A549 (cell line): ENCODE measurements at regions not wholly inside any gene's neighbourhood (a gene's known extent, or its start where the extent isn't known, plus 50 kb on each side); places are given as distances from the start of the nearest gene placed in this dataset.
A peak's percentile ranks its signal among the peaks of the same experiment; 100 is the strongest.
"Not testable (repeated sequence)": the region's sequence is repeated elsewhere in the genome, so short reads cannot be mapped to it uniquely, and the experiment has no call there.

ENCODE experiments used
- ATAC-seq, 2 experiments: fragments of 200-7000 bp in 1 of 2; fragments of >200 bp in 1 of 2; cut with Nextera tagmentation in 1 of 2; cut with Tn5 transposase in 1 of 2; 3 replicates each; pipeline versions ENCODE4 v1.8.0 to v1.9.1; 2018 to 2020; ENCODE audit warnings: mild to moderate bottlenecking in 1 of 2, moderate library complexity in 1 of 2
- CTCF ChIA-PET: fragments of 300-600 bp; sonication (Branson Sonifier 250); formaldehyde crosslinking; extraction: SDS; loops from one replicate; lab custom pipeline; 2021; ENCODE audit warnings: antibody characterized with exemption, inconsistent platforms; lab: Yijun Ruan, JAX
- POLR2A ChIA-PET: fragments of 350-600 bp; formaldehyde crosslinking; extraction: SDS; loops from one replicate; lab custom pipeline; 2021; ENCODE audit warnings: antibody characterized with exemption, inconsistent platforms; lab: Yijun Ruan, JAX
- DNase-seq, 2 experiments: peaks; one replicate each; pipeline versions ENCODE4 v3.0.0 to v3.0.0-alpha.2; 2011 to 2016; ENCODE audit warnings: low read depth in 1 of 2, low spot score in 1 of 2
- FAIRE-seq: peaks from 2 replicates; lab custom pipeline; 2011; peaks lifted over from hg19 to GRCh38; lab: Jason Lieb, UNC
- H3K27ac ChIP-seq, 2 experiments: fragments of >200 bp; sonication (Bioruptor Twin); formaldehyde crosslinking; 3 replicates each; pipeline ENCODE4 v1.5.1; 2016 to 2017
- H3K4me1 ChIP-seq: fragments of >200 bp; sonication (Bioruptor Twin); formaldehyde crosslinking; 3 replicates; pipeline ENCODE4 v1.6.1; 2016
- H3K4me2 ChIP-seq: fragments of >200 bp; sonication (Bioruptor Twin); formaldehyde crosslinking; 3 replicates; pipeline ENCODE4 v1.6.1; 2016
- H3K4me3 ChIP-seq: fragments of >200 bp; sonication (Bioruptor Twin); formaldehyde crosslinking; 3 replicates; pipeline ENCODE4 v1.5.1; 2016
- H3K9me3 ChIP-seq: fragments of >200 bp; sonication (Bioruptor Twin); formaldehyde crosslinking; 3 replicates; pipeline ENCODE4 v1.6.1; 2016
- CBX8 ChIP-seq: fragments of 200-600 bp; sonication (generic); IDR thresholded peaks from 2 replicates; pipeline ENCODE4 v1.6.1; 2016
- CHD4 ChIP-seq: fragments of 200-600 bp; sonication (generic); IDR thresholded peaks from 2 replicates; pipeline ENCODE4 v1.6.1; 2016; ENCODE audit warnings: antibody characterized with exemption, mild to moderate bottlenecking, borderline replicate concordance
- EHF ChIP-seq: fragments of 250-450 bp; sonication (Bioruptor Pico); IDR thresholded peaks from 2 replicates; pipeline ENCODE4 v1.5.0; 2020; ENCODE audit warnings: mild to moderate bottlenecking
- EP300 ChIP-seq, 2 experiments: fragments of >200 bp; sonication (Bioruptor Twin); formaldehyde crosslinking; IDR thresholded peaks; 2 replicates in 1 of 2; 3 replicates in 1 of 2; pipeline ENCODE4 v1.6.1; 2016 to 2017
- FOSL2 ChIP-seq, 2 experiments: fragments of 450-650 bp in 1 of 2; fragments of >200 bp in 1 of 2; sonication (Bioruptor Twin) in 1 of 2; formaldehyde crosslinking; IDR thresholded peaks; 2 replicates each; pipeline versions ENCODE4 v1.5.0 to v1.6.1; 2016 to 2020; ENCODE audit warnings: mild to moderate bottlenecking in 1 of 2, moderate library complexity in 1 of 2
- JUNB ChIP-seq: fragments of >200 bp; sonication (Bioruptor Twin); formaldehyde crosslinking; IDR thresholded peaks from 2 replicates; pipeline ENCODE4 v1.6.1; 2016
- MAFK ChIP-seq: fragments of 450-650 bp; IDR thresholded peaks from 2 replicates; pipeline ENCODE4 v1.6.1; 2014; ENCODE audit not compliant: partially characterized antibody
- MYC ChIP-seq: IDR thresholded peaks from 2 replicates; pipeline ENCODE4 v1.6.1; 2012; ENCODE audit warnings: mild to moderate bottlenecking, inconsistent platforms, low read length, improper control_type of control experiment, borderline replicate concordance
- NFE2L2 ChIP-seq: fragments of 150-350 bp; conservative IDR thresholded peaks from 2 replicates; pipeline ENCODE4 v1.6.1; 2014; ENCODE audit warnings: low read length
- POLR2AphosphoS2 ChIP-seq: conservative IDR thresholded peaks from 2 replicates; pipeline ENCODE4 v1.6.1; 2012; ENCODE audit warnings: low read length, improper control_type of control experiment, inconsistent platforms
- RNF2 ChIP-seq: fragments of 200-600 bp; sonication (generic); IDR thresholded peaks from 2 replicates; pipeline ENCODE4 v1.6.1; 2016; ENCODE audit warnings: low read depth, mild to moderate bottlenecking, antibody characterized with exemption, moderate library complexity, borderline replicate concordance
- SMC3 ChIP-seq: fragments of >200 bp; sonication (Bioruptor Twin); formaldehyde crosslinking; IDR thresholded peaks from 3 replicates; pipeline ENCODE4 v1.6.1; 2018; ENCODE audit warnings: inconsistent platforms
- ZFP36 ChIP-seq: fragments of 450-650 bp; IDR thresholded peaks from 2 replicates; pipeline ENCODE4 v1.6.1; 2014; ENCODE audit warnings: borderline replicate concordance; ENCODE audit not compliant: partially characterized antibody
- WGBS: methylation state at CpG from one replicate; pipeline ENCODE4 v1.1.6; 2017; ENCODE audit errors: missing lambda C conversion rate; 5-methylcytosine and 5-hydroxymethylcytosine counted together
- TF ChIP-seq, protein P1 (sequence below): fragments of 200-600 bp; sonication (generic); IDR thresholded peaks from 2 replicates; pipeline ENCODE4 v1.6.1; 2016; ENCODE audit warnings: antibody characterized with exemption, mild to moderate bottlenecking, moderate library complexity
- TF ChIP-seq, protein P2 (sequence below): fragments of 450-650 bp; IDR thresholded peaks from 2 replicates; pipeline ENCODE4 v1.6.1; 2014; ENCODE audit warnings: antibody characterized with exemption
- TF ChIP-seq, protein P3 (sequence below): fragments of >200 bp; sonication (Bioruptor Twin); formaldehyde crosslinking; IDR thresholded peaks from 3 replicates; pipeline ENCODE4 v1.6.1; 2016
- TF ChIP-seq, protein P4 (sequence below): IDR thresholded peaks from 2 replicates; pipeline ENCODE4 v1.6.1; 2012

DNA sequence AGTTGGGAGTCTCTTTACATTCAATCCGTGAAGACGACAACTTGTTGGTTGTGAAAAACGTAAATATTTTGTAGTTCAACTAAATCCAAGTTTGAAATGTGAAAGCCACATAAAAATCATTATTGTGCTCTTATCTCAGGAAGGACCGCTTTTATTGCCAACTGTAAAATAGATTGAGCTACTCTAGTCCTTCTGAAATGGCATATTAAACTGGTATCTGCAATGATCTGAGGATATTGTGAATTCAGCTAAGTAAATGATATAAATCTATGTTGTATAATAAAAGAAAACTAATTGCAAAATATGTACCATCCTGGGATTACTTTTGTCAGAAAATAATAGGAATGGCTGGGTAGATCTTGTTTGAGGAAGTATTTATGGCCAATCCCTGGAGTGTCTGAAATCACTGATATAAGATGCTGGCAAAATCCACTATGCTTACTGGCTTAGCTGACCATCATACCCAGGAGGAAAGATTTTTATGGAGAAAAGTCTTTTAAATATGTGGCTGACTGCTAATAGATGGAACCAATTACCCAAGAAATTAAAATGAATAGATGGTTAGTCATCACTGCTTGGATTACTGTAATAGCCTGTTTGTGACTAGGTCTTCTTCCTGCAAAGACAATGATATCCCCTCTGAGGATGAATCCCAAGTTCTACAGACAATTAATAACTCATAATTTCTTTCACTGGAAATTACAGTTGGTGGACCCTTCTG is 191.8 kb downstream of the SEMA6D start:
- ATAC-seq (no peak), DNase-seq (no peak), FAIRE-seq (no peak)
- no peak overlapping the region for H3K4me2 ChIP-seq
- no peak overlapping the region for H3K4me3 ChIP-seq
- TF ChIP-seq RNF2 (no peak), FOSL2 (IDR thresholded peaks at IDR 0.05) (no peak), FOSL2 (CRISPR knock-in tag; IDR thresholded peaks at IDR 0.05) (no peak)
- ChIA-PET CTCF (no interaction called here), POLR2A (no interaction called here)
- no peak overlapping the region for H3K27ac ChIP-seq
- 1% methylated on average over 4 of the region's 4 CpGs for WGBS
- H3K9me3 ChIP-seq = no peaks in the 10 kb centered on the region
- no peaks in the 10 kb centered on the region for H3K4me1 ChIP-seq

DNA sequence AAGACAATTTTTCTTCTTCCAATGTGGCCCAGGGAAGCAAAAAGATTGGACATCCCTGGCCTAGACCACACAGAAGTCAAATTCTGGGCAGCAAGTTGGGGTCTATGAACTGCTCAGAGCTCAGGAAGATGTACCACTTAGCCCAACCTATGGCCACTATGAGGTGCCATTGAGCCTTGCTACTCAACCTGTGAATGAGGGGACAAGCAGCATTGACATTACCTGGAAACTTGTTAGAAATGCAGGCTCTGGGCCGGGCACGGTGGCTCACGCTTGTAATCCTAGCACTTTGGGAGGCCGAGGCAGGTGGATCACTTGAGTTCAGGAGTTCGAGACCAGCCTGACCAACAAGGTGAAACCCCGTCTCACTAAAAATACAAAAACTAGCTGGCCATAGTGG is 195.6 kb downstream of the SEMA6D start:
- CTCF ChIA-PET, H3K4me1 ChIP-seq, H3K27ac ChIP-seq, H3K4me2 ChIP-seq, FAIRE-seq, H3K9me3 ChIP-seq, ATAC-seq, POLR2A ChIA-PET, H3K4me3 ChIP-seq: not testable (repeated sequence)
- no CpG with 5 or more reads among the region's 6 CpGs for WGBS
- peak in 1 of 2 experiments; percentile 1 for DNase-seq

DNA sequence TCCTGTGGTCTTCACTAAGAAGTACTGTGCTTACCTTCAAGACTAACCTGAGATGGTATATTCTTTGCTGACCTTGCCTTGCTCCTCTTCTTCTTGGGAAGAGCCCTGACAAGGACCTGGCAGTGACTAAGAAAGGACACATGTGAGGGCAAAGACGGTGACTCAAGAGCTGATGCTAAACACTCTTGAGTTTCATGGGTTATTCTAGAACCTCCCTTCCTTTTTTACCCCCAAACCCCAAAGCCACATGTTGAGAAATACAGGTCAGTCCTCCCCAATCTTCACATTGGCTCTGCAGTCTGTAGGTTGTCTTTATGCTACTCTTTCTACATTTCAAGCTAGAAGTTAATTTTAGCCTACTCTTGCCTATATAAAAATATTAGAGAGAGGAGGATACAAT is 200.6 kb downstream of the SEMA6D start:
- Histone ChIP-seq H3K4me2 (no peak overlapping the region), H3K4me1 (no peaks in the 10 kb centered on the region), H3K9me3 (no peaks in the 10 kb centered on the region), H3K4me3 (no peak overlapping the region), H3K27ac (no peak overlapping the region)
- 0% methylated on average over 1 of the region's 1 CpG for WGBS
- CTCF ChIA-PET = no interaction called here
- ATAC-seq = no peak
- no peak for FAIRE-seq
- POLR2A ChIA-PET = no interaction called here
- no peak for TF ChIP-seq MAFK
- no peak for TF ChIP-seq SMC3
- TF ChIP-seq, protein P1, sequence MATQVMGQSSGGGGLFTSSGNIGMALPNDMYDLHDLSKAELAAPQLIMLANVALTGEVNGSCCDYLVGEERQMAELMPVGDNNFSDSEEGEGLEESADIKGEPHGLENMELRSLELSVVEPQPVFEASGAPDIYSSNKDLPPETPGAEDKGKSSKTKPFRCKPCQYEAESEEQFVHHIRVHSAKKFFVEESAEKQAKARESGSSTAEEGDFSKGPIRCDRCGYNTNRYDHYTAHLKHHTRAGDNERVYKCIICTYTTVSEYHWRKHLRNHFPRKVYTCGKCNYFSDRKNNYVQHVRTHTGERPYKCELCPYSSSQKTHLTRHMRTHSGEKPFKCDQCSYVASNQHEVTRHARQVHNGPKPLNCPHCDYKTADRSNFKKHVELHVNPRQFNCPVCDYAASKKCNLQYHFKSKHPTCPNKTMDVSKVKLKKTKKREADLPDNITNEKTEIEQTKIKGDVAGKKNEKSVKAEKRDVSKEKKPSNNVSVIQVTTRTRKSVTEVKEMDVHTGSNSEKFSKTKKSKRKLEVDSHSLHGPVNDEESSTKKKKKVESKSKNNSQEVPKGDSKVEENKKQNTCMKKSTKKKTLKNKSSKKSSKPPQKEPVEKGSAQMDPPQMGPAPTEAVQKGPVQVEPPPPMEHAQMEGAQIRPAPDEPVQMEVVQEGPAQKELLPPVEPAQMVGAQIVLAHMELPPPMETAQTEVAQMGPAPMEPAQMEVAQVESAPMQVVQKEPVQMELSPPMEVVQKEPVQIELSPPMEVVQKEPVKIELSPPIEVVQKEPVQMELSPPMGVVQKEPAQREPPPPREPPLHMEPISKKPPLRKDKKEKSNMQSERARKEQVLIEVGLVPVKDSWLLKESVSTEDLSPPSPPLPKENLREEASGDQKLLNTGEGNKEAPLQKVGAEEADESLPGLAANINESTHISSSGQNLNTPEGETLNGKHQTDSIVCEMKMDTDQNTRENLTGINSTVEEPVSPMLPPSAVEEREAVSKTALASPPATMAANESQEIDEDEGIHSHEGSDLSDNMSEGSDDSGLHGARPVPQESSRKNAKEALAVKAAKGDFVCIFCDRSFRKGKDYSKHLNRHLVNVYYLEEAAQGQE = no peak
- TF ChIP-seq, protein P2, sequence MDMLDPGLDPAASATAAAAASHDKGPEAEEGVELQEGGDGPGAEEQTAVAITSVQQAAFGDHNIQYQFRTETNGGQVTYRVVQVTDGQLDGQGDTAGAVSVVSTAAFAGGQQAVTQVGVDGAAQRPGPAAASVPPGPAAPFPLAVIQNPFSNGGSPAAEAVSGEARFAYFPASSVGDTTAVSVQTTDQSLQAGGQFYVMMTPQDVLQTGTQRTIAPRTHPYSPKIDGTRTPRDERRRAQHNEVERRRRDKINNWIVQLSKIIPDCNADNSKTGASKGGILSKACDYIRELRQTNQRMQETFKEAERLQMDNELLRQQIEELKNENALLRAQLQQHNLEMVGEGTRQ = no peak
- TF ChIP-seq MYC = no peak
- no peak for TF ChIP-seq EP300 (IDR thresholded peaks at IDR 0.05)
- no peak for TF ChIP-seq CBX8
- DNase-seq = no peak

DNA sequence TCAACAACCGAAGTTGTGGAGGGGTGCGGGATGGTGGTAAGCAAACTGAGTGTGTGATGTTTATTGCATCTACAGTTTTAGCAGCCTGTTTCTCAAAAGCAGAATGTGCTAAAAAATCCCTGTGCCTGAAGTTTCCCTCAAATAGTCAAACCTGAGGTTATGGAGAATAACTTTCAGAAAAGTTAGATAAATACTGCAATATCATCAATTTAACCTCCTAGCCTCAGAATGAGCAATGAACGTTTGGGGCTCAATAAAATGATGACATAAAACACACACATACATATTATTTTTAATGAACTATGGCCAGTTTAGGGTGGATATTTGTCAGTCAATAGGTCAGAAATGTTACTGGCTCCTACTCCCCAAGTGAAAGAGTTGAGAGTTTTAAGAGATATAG is 201.6 kb downstream of the SEMA6D start:
- 42% methylated on average over 3 of the region's 3 CpGs for WGBS
- ATAC-seq = no peak

DNA sequence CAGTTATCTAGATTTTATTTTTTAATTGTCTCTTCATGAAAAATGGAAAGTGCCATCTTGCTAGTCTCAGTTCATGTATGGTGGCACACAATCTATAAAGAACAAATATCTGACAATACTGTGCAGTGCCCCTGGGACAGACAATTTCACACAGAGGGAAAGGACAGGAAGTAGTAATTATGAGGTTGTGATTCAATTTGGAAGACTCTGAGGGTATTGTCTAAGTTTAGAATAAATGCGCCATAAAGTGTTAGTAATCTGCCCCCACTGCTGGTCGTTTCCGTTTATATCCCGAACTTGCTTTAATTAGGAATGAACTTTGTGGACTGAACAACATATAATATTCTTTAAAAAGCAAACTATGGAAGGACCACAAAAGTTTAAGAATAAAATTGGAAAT is 196.4 kb upstream of the SLC24A5 start:
- H3K4me2 ChIP-seq = no peak overlapping the region
- no peak for FAIRE-seq
- ATAC-seq = no peak
- H3K27ac ChIP-seq = no peak overlapping the region
- no peak for TF ChIP-seq EHF (CRISPR knock-in tag)
- TF ChIP-seq CHD4 = no peak
- TF ChIP-seq, protein P3, sequence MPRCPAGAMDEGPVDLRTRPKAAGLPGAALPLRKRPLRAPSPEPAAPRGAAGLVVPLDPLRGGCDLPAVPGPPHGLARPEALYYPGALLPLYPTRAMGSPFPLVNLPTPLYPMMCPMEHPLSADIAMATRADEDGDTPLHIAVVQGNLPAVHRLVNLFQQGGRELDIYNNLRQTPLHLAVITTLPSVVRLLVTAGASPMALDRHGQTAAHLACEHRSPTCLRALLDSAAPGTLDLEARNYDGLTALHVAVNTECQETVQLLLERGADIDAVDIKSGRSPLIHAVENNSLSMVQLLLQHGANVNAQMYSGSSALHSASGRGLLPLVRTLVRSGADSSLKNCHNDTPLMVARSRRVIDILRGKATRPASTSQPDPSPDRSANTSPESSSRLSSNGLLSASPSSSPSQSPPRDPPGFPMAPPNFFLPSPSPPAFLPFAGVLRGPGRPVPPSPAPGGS = no peak
- no peak for TF ChIP-seq NFE2L2
- TF ChIP-seq EP300 (IDR thresholded peaks at IDR 0.05) = no peak
- TF ChIP-seq ZFP36 = no peak
- TF ChIP-seq, protein P4, sequence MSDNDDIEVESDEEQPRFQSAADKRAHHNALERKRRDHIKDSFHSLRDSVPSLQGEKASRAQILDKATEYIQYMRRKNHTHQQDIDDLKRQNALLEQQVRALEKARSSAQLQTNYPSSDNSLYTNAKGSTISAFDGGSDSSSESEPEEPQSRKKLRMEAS = no peak
- no peak for TF ChIP-seq POLR2AphosphoS2
- ChIA-PET POLR2A (no interaction called here), CTCF (no interaction called here)
- H3K4me1 ChIP-seq = no peaks in the 10 kb centered on the region
- no peak overlapping the region for H3K4me3 ChIP-seq
- H3K9me3 ChIP-seq = no peaks in the 10 kb centered on the region
- no peak for DNase-seq
- 42% methylated on average over 4 of the region's 4 CpGs for WGBS

More for the DNA sequence above, 201.6 kb downstream of the SEMA6D start:
- Histone ChIP-seq H3K27ac (no peak overlapping the region), H3K4me3 (no peak overlapping the region), H3K9me3 (no peaks in the 10 kb centered on the region), H3K4me1 (no peaks in the 10 kb centered on the region), H3K4me2 (no peak overlapping the region)
- FAIRE-seq (no peak), DNase-seq (no peak)
- TF ChIP-seq MAFK (peak; percentile 68), JUNB (no peak)
- POLR2A ChIA-PET = no interaction called here
- CTCF ChIA-PET = no interaction called here
